ENCODE measurements at regions not wholly inside any gene's neighbourhood (a gene's known extent, or its start where the extent isn't known, plus 50 kb on each side); places are given as distances from the start of the nearest gene placed in this dataset.

DNA sequence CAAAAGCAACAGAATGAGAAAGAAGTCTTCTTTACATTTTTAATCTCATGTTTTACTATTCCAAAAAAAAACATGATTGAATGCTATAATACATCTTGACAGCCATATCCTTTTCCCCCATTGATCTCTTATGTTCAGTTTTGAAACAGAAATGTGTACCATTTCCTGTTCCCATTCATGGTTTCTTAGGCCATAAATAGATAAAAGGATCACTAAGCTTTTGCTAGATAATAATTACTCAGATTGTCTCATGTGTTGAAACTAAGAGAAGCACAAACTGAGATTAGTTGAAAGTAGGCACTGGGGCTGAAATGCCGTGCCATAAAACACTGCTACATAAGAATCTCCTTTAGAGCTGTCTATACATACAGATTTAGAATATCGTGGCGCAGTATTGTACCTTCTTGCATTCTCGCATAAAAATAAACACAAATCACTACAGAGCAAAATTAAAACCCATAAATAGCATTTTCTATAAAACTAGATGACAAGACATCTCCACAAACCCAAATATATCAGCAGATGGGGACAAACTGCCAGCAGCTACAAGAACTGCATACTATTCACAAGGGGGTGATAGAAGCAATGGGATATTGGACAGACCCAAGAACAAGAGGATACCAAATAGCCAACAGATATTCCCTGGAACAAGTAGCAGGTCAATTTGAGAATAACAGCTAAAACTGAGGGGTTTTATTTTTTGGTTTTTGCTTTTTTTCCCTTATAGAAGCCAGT, 405.3 kb upstream of the PRMT6 start:
- no peak for DNase-seq

DNA sequence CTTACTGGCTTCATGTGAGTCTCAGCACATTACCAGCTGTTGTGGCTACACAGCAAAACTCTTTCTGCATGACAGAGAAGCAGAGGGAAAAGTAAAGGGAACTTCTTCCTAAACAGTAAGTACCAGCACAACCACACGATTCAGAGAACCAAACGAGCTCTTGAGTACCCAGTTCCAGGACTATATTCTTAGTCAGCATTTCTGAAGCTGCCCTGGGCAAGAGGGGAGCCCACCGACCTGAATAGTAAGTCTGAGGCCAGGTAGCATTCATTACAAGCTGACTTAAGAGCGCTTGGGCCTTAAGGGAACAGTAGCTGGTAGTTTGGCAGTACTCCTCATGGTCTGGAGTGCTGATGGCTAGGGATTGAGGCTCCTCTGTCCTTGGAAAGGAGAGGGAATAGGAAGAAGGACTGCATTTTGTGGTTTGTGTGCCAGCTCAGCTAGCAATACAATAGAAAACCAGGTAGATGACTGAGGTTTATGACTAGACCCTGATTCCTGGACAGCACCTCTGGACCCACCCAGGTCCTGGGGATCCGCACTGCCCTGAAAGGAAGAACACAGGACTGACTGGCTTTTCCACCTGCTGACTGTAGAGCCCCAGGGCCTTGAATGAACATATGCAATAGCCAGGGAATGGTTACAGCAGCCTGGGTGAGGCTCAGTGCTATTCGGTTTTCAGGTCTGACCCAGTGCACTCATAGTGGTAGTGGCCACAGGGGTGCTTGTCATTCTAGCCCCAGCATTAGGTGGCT, 396.8 kb upstream of the PRMT6 start:
- no peak for DNase-seq

DNA sequence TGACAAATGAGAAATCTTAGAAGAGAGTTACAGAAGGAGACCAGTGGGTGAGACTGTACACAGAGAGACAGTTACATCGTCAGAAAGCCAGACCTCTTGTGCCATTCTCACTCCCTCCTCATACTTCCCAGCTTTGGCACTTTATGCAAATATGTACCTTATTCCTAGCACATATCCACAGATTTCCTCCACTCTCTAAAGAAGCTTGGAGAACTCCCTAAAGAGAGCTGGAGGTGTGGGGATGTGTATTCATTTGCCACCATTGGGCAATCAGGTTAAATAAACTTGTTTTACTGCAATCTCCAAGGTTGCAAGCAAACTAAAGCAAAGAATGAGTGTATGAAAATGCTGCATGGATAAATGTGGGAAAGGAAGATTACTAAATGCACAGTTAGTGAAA, 380.9 kb upstream of the PRMT6 start:
- DNase-seq: no peak

DNA sequence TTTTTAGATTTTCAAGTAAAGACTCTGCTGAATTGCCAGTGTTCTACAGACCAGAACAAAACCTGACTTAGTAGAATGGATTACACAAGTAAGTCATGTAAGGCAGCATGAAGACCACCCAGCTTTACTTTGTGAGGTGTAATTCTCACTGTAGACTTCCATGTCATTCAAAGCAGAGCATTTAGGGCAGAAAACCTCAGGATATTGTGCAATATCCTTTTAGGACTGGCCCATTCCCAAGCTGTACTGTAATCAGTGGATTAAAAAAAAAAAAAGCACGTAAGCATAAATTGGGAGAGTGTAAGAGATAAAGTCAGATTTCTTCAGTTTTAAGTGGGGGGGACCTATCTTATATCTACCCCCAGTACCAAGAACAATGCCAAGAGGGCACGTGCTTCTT, 380.5 kb upstream of the PRMT6 start:
- DNase-seq: no peak

DNA sequence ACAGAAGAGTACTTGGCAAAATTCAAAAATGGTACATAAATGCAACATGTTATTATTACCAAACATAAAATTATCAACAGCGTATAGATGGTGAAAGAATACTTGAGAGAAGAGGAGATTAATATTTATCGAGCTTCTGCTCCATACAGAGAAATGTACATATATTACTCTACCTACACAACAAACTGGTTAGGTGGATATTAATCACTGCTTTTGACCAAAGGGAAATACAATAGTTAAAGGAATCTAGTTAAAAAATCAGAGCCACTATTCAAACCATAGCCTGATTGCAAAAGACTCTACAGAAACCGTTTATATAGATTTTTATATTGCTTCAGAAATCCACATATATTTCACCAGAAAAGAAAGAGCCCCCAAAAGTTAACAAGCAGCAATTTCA, 379.3 kb upstream of the PRMT6 start:
- no peak for DNase-seq

DNA sequence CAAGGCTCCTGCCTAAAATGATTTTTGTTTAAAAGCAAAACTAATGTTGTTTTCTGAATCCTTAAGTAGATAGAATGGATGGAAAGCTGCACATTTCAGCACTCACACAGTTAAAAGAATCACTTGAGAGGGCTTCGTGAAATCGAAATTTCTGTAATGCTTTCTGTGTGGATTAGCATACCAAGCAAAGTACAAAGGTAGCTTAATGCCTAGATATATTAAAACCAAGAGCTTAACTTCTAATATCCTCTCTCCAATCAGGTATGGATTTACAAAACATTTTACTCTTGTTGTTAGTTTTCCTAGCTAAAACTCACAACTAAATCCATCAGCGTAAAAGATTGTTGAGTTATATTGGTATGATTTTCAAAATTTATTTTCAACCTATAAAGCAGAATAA, 378.8 kb upstream of the PRMT6 start:
- DNase-seq: no peak

DNA sequence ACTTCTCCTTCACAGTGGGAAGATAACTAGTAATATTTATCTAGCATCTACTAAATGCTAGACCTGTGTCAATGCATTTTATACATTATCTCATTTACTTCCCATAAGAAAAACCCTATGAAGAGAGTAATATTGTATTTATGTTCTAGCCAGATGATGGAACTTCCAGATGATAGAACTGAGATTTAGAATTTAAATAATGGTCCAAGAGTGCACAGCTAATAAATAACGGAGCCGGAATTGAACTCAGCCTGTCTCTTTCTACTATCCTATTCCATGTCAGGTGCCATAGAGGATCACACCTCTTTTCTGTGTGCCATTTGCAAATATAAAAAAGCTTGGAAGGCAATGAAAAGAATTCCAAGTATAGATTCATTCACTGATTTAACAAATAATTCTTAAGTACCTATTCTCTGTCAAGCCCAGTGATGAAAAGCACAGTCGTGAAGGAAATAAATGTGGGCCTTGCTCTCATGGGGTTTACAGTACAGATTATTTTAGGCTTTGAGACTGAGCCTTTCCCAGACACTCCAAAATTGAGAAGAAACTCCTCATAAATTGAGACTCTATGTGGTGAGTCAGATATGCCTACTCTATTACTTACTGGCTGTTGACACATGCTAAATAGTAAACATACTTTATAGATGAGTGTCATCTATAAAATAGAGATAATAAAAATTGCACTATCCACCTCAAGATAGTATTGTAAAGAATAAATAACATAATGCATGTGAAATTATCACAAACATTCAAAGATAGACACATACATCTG, 378.0 kb upstream of the PRMT6 start:
- DNase-seq: no peak

DNA sequence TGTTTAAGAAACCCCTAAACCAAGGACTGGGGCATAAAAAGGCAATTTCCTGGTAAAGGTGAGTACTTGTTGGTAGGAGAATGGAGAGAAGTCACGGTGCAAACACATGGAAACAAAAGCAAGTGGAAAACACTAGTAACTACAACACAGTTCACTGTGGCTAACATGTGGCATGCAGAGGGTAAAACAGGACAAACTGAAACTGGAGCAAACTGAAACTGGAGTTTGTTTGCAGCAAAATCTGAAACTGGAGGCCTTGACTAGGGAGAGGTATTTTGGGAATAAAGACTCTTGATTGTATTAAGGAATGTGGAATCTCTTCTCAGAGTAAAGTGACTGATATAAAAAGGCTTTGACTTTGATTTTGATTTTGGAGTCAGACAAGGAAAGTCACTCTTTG, 376.3 kb upstream of the PRMT6 start:
- DNase-seq: no peak

DNA sequence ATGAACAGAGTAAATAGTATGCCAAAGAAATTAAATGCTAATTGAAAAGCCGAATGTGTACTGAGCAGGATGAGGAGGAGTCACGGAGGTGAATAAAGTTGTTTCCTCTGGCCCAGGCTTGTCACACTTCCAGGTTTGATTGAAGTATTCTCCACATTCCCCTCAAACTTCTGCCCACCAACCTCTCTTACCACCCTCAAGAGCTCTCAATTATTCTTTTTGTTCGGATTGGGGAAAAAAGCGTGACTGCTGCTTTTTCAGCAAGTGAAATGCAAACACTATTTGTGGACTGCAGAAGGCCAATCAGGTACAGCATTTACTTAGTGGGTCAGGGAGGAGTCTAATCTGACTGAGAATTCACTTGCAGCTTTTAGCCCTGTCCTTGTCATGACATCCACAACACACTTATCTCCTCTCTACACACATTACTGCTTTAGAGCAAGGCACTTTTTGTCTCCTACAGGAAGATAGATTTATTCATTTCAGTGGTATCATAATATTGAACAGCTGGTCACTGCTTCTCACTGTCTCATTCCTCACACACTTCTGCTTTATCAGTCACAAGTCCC, 375.6 kb upstream of the PRMT6 start:
- no peak for DNase-seq

DNA sequence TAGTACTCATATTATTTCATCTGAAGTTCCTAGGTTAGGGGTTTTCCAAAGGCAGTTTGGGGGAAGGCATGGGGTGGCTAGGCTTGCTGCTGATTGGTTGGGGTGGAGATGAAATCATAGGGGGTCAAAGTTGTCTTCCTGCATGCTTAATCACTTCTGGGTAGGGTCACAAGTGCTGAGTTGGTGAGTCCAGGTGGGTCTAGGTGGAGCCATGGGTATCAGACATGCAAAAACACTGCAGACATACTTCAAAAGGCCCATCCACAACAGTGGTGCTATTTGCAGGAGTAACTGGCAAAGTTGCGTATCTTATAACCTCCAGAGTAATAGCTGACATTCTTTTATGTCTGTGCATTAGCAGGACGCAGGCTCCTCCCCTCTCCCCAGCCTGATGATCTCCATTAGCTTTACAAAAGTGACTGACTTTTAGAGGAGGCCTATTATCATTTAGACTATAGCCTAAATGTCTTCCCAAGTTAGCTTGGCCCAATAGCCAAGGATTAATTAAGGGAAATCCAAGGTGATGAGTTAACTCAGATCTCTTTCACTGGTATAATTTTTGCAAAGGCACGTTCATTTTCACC, 374.4 kb upstream of the PRMT6 start:
- DNase-seq: no peak

DNA sequence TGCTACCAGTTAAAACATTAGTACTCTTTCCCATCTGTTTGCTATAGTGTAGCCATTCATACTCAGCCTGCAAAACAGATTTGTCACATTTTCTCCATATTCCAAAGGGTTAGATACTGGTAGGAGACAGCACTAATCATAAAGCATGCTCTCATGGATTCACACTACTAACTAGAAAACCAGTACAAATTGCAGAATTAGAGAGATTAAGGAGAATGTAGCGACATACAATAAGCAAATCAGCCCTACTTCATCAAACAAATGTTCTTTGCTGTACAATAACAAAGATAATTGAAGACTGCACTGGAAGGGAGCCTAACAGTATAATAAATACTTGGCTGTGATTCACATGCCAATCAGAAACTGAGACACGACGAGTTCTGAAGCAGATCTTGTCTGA, 368.0 kb upstream of the PRMT6 start:
- no peak for DNase-seq

DNA sequence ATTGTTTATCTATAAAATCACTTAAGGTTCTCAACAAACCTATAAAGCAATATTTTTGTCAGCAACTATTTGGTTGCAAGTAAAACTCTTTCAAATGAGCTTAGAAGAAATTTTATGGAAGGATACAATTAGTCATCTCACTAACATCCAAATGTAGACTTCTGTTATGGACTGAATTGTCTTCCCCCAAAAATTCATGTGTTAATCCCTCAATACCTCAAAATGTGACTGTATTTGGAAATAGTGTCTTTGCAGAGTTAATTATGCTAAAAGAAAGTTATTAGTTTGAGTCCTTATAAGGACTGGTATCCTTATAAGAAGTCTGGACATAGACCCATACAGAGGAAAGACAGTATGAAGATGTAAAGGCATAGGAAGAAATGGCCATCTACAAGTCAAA, 357.8 kb upstream of the PRMT6 start:
- no peak for DNase-seq

DNA sequence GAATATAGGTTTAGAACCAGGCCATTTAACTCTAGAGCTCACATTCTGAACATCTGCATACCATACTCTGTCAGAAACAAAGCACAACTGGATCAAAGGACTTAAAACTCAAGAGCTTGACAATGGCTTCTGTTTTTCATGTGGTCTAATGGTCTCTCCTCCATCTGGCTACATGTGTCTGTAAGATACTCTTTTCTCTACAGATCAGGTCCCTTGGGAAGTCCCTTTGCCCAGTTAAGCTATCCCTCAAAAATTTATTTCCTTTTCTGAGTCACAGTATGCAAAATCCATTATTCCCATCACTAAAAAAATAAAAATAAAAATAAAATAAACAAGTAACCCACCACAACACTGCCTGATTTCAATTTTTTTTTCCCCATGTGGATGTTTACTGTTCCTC, 357.0 kb upstream of the PRMT6 start:
- DNase-seq: no peak

DNA sequence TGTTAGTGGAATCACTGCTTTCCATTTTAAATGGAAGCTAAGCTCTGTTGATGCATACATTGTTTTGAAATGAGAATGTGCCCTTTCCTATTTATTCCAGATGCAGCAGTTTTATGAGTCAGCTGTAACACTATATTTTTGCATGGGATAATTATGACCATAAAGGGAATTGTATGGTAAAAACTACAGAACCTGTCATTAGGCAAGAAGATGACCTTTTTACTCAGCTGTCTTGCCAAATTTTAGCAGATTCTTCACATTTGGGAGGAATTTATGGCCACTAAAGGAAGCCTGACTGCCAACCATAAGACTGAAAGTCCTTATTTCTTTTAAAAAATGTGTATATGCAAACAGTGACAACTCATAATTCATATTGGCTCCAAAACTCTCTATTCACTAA, 356.3 kb upstream of the PRMT6 start:
- no peak for DNase-seq

DNA sequence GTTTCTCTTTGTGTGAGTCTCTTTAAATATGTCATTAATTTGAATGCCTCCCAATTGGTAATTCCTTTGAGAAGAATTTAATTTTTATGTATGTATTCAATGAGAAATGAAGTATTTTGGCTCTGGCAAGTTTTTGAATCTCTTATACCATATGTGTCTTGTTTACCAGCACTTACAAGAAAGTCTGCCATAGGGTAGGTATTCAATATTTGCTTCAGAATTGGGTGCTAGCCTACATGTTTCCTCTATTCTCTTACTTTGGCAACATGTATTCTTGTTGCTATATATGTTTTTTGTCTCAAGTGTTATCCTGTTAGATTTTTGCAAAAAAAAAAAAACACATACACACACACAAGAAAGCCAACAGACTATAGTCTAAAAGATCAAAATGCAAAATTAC, 350.5 kb upstream of the PRMT6 start:
- DNase-seq: no peak

DNA sequence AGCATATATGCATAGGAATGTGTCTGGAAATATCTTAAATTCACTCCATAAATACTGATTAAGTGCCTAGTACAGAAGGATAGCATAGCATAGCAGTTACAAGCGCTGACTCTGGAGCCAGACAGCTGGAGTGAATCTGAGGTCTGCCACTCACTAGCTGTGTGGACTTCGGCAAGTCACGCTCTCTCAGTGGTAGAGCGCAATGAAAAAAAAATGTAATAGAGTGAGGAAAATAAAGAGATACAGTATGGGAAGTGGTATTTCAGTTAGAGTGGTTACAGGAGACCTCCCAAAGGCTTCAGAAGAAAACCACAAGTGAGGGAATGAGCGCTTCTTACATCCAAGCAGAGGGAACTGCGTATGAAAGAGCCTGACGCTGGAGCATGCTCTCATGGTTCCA, 338.9 kb upstream of the PRMT6 start:
- no peak for DNase-seq

DNA sequence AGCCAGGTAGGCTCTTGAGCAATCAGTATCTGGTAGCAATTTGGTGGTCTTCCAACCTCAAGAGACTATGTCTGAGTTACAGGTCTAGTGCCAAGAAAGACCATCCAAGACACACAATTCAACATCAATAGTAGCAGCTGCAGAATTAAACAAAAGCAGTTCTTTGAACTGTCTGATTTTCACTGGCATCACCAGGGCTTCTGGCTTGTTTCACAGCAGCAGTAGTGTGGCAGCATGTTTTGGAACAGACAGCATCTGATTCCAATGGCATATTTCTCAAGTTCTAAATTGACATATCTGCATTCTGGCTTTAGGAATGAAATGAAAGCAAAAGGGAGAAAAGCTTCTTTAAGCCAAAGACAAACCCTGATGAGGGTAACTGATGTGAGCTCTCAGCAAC, 334.7 kb upstream of the PRMT6 start:
- DNase-seq: no peak

DNA sequence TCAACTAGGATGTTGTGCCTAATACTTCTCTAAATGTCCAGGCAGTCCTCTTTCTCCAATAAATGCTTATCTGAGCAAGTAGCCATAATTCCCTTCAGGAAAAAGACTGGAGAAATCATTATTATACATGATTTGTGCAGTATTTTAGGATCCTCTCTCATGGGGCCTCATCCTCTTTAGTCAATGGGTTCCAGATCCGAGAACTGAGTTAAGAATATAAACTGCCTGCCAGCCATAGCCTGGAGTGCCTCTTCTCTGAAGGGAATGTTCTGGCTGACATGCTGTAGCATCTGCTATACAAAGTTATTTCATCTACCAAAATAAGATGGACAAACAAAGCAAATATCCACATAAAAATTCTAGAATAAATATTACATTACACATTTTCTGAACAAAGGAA, 334.0 kb upstream of the PRMT6 start:
- no peak for DNase-seq

DNA sequence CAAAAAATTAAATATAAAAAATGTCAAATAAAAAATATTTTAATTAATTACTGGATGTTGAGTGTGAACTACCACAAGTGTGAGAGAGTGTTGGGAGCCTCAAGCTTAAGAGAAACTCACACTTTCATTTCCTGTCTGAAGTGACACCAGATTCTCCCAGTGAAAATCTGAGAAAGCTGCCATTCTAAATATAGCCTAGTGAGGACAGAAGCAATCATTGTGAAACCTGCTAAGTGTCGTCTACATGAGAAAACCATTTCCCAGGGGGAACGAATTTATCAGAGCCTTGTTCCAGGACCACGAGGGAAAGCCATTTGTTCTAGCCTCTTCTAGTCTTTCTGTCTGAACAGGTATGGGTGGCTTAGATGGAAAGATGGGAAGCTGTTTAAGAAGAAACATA, 329.3 kb upstream of the PRMT6 start:
- no peak for DNase-seq

DNA sequence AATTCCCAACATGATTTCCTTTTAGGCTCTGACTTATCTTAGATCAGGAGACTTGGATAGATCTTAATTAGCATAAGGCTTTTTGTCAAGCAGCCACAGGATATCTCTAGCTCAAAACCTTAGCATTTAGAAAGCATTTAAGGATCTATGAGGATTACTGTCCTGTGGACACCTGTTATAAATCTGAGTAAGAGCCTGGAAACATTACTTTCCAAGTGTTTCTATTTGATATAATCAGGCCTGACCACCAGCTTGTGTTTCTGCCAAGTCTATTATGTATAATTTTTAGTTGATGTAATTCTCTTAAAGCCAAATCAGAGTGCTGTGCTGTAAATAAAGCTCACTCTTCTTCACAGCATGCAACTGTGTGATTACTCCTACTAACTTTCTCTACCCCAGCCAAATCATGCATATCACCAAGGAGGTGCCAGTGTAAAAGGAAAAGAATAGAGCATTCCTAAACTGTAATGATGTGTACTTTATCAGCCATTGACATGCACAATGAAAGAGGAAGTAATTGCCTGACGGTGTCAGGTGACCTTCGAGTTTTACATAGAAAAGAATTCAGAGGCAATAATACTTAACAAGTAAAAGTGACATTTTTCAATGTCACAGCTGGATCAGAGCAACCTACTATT, 309.9 kb upstream of the PRMT6 start:
- DNase-seq: no peak

DNA sequence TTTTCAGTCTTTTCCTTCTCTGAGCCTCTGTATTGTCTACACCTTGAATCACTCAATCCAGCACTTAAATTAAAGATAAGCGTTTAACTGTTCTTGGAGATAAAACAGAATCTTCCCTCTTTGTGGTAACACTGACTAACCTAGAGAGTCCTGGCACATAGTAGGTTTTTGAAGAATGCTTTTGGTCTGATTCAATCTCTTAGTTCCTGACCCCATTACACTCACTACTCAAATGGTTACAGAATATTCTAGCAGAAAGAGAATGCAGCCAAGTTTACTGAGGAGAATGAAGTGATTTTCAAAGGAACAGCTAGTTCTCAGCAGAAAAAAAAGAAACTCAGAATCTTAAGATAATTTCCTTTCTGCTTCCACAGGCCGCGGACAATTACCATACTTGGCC, 309.2 kb upstream of the PRMT6 start:
- DNase-seq: no peak

DNA sequence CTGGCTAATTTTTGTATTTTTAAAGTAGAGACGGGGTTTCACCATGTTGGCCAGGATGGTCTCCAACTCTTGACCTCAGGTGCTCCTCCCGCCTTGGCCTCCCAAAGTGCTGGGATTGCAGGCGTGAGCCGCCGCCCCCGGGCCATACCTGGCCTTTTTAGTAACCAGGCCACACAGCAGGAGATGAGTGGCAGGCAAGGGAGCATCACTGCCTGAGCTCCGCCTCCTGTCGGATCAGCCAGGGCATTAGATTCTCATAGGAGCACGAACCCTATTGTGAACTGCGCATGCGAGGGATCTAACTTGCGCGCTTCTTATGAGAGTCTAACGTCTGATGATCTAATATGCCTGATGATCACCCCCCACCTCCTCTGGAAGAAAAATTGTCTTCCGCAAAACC, 308.7 kb upstream of the PRMT6 start:
- no peak for DNase-seq

DNA sequence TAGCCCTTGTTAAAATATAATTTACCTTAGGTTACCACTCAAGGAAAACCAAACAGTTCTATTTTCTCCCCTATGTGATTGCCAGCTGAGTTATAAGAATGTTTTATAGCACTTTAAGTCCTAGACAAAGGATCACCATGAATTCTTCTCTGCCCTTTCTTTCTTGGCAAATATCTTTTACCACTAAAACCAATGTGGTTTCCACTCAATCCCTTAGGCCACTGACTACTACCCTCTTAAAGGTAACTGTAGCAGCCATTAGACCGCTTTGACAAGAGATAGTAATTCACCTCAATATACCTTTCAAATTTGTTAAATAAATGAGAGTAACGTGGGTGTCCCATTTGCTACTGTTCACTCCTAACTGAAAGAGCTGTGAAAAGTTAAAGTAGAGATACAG, 307.9 kb upstream of the PRMT6 start:
- DNase-seq: no peak

Measured in stimulated activated CD4-positive, alpha-beta T cell treated with anti-CD3 and anti-CD28 coated beads, Interleukin-2, amount 100 ng/mL, for 48 hours (primary cell).